OCI-LY1 (cell line): ENCODE measurements at regions not wholly inside any gene's neighbourhood (a gene's known extent, or its start where the extent isn't known, plus 50 kb on each side); places are given as distances from the start of the nearest gene placed in this dataset.
"Not testable (repeated sequence)": the region's sequence is repeated elsewhere in the genome, so short reads cannot be mapped to it uniquely, and the experiment has no call there.

Experiments
- EZH2 ChIP-seq: fragments of 200-600 bp; sonication (generic), shearing (Covaris generic); IDR thresholded peaks from 2 replicates; pipeline ENCODE4 v1.8.0; 2017; ENCODE audit warnings: borderline replicate concordance, mixed run types, mild to moderate bottlenecking, antibody characterized with exemption, low read length, moderate library complexity, mixed read lengths
- TF ChIP-seq, protein P1 (sequence below): fragments of 200-600 bp; sonication (generic), shearing (Covaris generic); IDR thresholded peaks from 2 replicates; pipeline ENCODE4 v1.5.1; 2017; ENCODE audit warnings: mild to moderate bottlenecking, antibody characterized with exemption, low read length, moderate library complexity, mixed read lengths

DNA sequence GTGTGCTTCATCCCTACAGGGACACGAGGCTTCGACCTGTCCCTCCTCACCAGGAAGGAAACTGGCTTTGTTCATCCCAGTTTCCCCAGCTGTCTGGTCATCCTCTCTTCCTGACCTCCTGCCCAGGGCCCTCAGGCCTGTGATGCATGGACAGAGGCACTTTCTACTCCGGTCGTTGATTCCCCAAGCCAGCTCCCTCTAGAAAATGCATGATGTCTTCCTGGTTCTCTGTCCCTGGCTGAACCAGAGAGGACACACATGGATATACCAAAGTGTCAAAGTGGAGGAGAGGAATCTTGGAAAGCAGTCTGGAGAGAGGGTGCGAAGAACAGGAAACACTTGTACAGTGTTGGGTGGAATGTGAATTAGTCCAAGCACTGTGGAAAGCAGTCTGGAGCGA, 501.4 kb downstream of the TMEM121 start:
- TF ChIP-seq, protein P1, sequence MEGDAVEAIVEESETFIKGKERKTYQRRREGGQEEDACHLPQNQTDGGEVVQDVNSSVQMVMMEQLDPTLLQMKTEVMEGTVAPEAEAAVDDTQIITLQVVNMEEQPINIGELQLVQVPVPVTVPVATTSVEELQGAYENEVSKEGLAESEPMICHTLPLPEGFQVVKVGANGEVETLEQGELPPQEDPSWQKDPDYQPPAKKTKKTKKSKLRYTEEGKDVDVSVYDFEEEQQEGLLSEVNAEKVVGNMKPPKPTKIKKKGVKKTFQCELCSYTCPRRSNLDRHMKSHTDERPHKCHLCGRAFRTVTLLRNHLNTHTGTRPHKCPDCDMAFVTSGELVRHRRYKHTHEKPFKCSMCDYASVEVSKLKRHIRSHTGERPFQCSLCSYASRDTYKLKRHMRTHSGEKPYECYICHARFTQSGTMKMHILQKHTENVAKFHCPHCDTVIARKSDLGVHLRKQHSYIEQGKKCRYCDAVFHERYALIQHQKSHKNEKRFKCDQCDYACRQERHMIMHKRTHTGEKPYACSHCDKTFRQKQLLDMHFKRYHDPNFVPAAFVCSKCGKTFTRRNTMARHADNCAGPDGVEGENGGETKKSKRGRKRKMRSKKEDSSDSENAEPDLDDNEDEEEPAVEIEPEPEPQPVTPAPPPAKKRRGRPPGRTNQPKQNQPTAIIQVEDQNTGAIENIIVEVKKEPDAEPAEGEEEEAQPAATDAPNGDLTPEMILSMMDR, result not testable (repeated sequence)
- TF ChIP-seq EZH2, result not testable (repeated sequence)
